Retinal pigment epithelial cell (primary cell): ENCODE measurements at regions not wholly inside any gene's neighbourhood (a gene's known extent, or its start where the extent isn't known, plus 50 kb on each side); places are given as distances from the start of the nearest gene placed in this dataset.

ENCODE experiments used
- DNase-seq: peaks from one replicate; pipeline ENCODE4 v3.0.0-alpha.2; 2010; ENCODE audit warnings: low read depth
- H3K4me3 ChIP-seq: 2 replicates; pipeline ENCODE4 v1.5.1; 2011; ENCODE audit warnings: mild to moderate bottlenecking, low read length, control low read depth, moderate library complexity
- CTCF ChIP-seq: conservative IDR thresholded peaks from 2 replicates; pipeline ENCODE4 v1.5.1; 2011; ENCODE audit warnings: low read depth, low read length, control low read depth, inconsistent platforms

DNA sequence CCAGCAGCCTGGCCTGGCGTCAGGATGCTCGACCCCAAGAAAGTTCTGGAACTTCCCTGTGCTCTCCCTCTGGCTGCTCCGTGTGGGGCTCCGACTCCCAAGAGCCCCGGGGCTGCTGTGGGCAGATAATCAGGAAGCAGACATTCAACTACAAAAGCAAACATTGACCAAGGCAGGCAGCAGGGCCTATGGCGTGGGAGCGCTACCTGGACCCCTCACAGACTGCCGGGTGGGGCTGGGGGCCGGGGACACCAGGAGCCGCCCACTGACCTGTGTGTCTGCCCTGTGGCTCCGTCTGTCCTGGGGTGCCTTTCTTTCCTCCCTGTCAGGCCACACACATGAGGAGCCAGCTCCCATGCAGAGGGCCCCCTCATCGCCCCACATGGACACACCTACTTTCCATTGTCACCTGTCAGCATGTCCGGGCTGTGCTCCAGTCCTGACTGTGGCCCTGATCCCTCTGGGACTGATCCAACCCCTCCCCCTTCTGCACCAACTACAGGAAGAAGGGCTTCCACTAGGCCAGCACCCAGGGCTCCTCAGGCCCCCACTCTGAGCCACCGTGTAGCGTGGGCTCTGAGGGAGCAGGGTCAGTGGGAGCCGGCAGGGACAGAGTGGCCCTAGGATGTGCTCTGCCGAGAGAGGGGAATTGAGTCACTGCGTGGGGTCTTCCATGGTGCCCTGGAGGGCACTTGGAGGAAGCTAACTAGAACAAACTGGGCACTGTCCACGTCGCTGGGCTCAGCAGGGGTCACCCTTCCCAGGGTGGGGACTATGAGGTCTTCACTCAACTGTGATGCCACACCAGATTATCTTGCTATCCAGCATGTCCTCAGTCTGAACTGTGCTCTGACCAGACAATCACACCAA is 215.4 kb upstream of the C14orf180 start:
- no peak for TF ChIP-seq CTCF
- no peak overlapping the region for H3K4me3 ChIP-seq
- DNase-seq, result no peak

GRCh38 chr14:104364830-104365229 is 214.7 kb upstream of the C14orf180 start:
- DNase-seq, result no peak
- no peak for TF ChIP-seq CTCF

GRCh38 chr14:104366931-104367865 is 212.4 kb upstream of the C14orf180 start:
- TF ChIP-seq CTCF, result no peak

More at GRCh38 chr14:104364830-104365229, 214.7 kb upstream of the C14orf180 start:
- no peak overlapping the region for H3K4me3 ChIP-seq

DNA sequence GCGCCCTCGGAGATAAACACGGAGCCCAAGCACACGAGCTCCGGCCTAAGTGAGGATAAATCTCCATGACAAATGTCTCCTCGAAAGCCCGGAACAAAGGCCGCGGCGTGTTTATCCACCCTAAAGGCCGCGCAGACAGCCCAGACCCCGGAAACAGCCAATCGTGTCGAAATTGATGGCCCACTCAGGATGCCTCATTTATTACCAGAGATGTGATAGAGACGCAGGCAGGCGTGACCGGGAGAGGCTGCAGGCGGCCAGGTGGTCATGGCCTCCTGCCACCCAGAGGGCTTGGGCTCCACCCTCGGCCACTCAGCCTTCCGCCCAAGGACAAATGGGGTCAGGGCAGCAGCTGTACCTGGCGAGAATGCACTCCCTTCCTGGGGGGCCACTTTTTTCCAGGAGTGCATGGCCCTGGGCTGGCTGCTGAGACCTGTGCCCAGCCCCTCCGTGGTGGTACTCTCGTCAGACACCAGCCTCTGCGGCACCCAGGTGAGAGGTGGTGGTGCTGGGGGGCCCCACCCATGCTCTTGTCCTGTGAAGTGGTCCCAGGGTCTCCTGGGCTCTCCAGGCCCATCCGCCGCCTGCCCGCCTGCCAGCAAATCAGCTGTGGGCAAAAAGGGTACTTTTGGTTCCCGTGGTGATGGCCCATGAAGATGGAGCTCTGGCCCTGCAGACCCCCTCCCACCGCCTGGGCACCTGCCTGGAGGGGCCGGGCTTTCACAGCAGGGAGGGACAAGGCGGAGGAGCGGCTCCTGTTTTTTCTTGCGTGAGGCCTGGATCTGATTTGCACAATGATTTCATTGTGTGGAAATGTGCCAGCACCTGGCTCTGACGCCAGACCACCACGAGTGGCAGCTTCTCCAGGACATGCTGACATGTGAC is 211.5 kb upstream of the C14orf180 start:
- no peak for DNase-seq
- no peak overlapping the region for H3K4me3 ChIP-seq
- TF ChIP-seq CTCF, result no peak

More at GRCh38 chr14:104366931-104367865, 212.4 kb upstream of the C14orf180 start:
- H3K4me3 ChIP-seq, result no peak overlapping the region
- DNase-seq, result no peak

DNA sequence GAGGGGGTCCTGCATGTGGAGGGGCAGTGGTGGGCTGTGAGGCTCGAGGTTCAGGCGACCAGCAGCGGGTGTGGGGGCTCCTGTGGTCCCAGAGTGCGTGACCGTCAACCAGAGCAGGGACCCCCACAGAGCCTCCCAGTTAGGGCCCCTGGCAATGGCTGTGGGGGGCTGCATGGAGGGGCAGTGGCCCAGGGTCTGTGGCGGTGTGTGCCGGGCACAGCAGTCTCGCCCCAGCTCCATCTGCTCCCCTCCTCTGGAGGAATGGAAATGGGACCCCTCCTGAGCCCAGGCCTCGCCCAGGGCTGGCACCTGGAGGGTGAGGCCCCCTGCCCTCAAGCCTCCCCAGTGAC is 210.8 kb upstream of the C14orf180 start:
- no peak for TF ChIP-seq CTCF
- DNase-seq, result no peak
- H3K4me3 ChIP-seq, result no peak overlapping the region

DNA sequence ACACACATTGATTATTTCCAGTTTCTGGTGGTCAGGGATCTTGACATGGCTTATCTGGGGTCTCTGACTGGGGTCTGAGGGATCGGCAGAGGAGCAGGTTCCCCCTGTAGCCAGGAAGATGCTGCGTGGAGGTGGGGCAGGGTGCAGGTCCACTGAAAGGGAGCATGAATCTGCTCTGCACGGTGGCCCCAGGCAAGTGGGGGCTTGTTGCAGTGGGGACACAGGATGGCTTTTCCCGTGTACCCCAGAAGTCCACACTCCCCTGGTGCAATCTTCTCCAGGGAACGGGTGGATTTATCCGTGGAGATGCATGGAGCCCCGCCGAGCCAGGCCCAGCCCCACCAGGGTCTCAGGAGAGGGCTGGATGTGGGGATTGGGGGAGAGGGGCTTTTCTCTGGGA is 210.4 kb upstream of the C14orf180 start:
- H3K4me3 ChIP-seq, result no peak overlapping the region
- DNase-seq, result no peak
- no peak for TF ChIP-seq CTCF
